H1 (cell line): ENCODE measurements at regions not wholly inside any gene's neighbourhood (a gene's known extent, or its start where the extent isn't known, plus 50 kb on each side); places are given as distances from the start of the nearest gene placed in this dataset.

Experiments
- CTCF ChIA-PET: fragments of 300-600 bp; sonication (Branson Sonifier 250); formaldehyde crosslinking; loops from one replicate; lab custom pipeline; 2021; ENCODE audit not compliant: partially characterized antibody; lab: Charles Lee
- POLR2A ChIA-PET: fragments of 300-600 bp; sonication (Branson Sonifier 250); formaldehyde crosslinking; loops from one replicate; lab custom pipeline; 2021; ENCODE audit warnings: inconsistent platforms; ENCODE audit not compliant: partially characterized antibody; lab: Charles Lee
- DNase-seq, 2 experiments: peaks; one replicate each; pipeline versions ENCODE4 v3.0.0 to v3.0.0-alpha.2; 2010 to 2022; ENCODE audit warnings: low spot score in 2 of 2, low read depth in 1 of 2, mixed read lengths in 1 of 2
- FAIRE-seq: peaks from 2 replicates; lab custom pipeline; 2011; peaks lifted over from hg19 to GRCh38; lab: Jason Lieb, UNC
- H2AFZ ChIP-seq: 2 replicates; pipeline ENCODE4 v1.8.1; 2012; ENCODE audit warnings: low read length, inconsistent platforms
- H2AK5ac ChIP-seq: 2 replicates; pipeline ENCODE4 v1.6.1; 2013; ENCODE audit warnings: low read depth, low read length
- H2BK120ac ChIP-seq: replicated peaks from 2 replicates; pipeline ENCODE3; 2013; ENCODE audit warnings: low read depth, low read length, inconsistent platforms
- H2BK12ac ChIP-seq: 2 replicates; pipeline ENCODE4 v1.6.1; 2013; ENCODE audit warnings: low read depth, low read length
- H2BK15ac ChIP-seq: 2 replicates; pipeline ENCODE4 v1.6.1; 2013; ENCODE audit warnings: low read length
- H2BK20ac ChIP-seq: 2 replicates; pipeline ENCODE4 v1.6.1; 2013; ENCODE audit warnings: low read length
- H2BK5ac ChIP-seq: 2 replicates; pipeline ENCODE4 v1.6.1; 2013; ENCODE audit warnings: low read depth, low read length
- H3K14ac ChIP-seq: 2 replicates; pipeline ENCODE4 v1.6.1; 2013; ENCODE audit warnings: inconsistent platforms; ENCODE audit not compliant: insufficient read length
- H3K18ac ChIP-seq: 2 replicates; pipeline ENCODE4 v1.6.1; 2013; ENCODE audit warnings: low read length; ENCODE audit errors: extremely low read depth
- H3K23ac ChIP-seq: 2 replicates; pipeline ENCODE4 v1.6.1; 2013; ENCODE audit warnings: inconsistent platforms; ENCODE audit not compliant: insufficient read length
- H3K23me2 ChIP-seq: 2 replicates; pipeline ENCODE4 v1.6.1; 2013; ENCODE audit warnings: low read depth, low read length
- H3K27ac ChIP-seq: 2 replicates; pipeline ENCODE4 v1.6.1; 2011; ENCODE audit warnings: low read depth, low read length, inconsistent platforms
- H3K27me3 ChIP-seq, 4 experiments: replicated peaks in 1 of 4; 1 replicate in 1 of 4; 2 replicates in 3 of 4; pipeline versions ENCODE4 v1.6.1 to v1.8.1; 2011 to 2013; ENCODE audit warnings: low read length in 3 of 4, mild to moderate bottlenecking in 3 of 4, inconsistent platforms in 2 of 4, mixed read lengths in 2 of 4, moderate library complexity in 1 of 4; ENCODE audit not compliant: control insufficient read depth in 3 of 4, insufficient read depth in 3 of 4; ENCODE audit errors: extremely low read depth in 1 of 4
- H3K36me3 ChIP-seq, 4 experiments: 2 replicates each; pipeline versions ENCODE4 v1.6.1 to v1.8.1; 2011 to 2013; ENCODE audit warnings: mild to moderate bottlenecking in 4 of 4, low read length in 3 of 4, moderate library complexity in 2 of 4, control low read depth in 1 of 4, inconsistent platforms in 1 of 4; ENCODE audit not compliant: insufficient read depth in 4 of 4, control insufficient read depth in 2 of 4
- H3K4ac ChIP-seq: replicated peaks from 2 replicates; pipeline ENCODE3; 2013; ENCODE audit warnings: low read length, low read depth, mixed read lengths, inconsistent platforms; ENCODE audit not compliant: insufficient read length
- H3K4me1 ChIP-seq, 4 experiments: replicated peaks in 1 of 4; 1 replicate in 1 of 4; 2 replicates in 3 of 4; pipeline versions ENCODE4 v1.6.1 to v1.8.1; 2011 to 2013; ENCODE audit warnings: low read length in 3 of 4, inconsistent platforms in 2 of 4, mixed read lengths in 1 of 4; ENCODE audit not compliant: insufficient read depth in 4 of 4, control insufficient read depth in 3 of 4
- H3K4me2 ChIP-seq, 2 experiments: 2 replicates each; pipeline versions ENCODE4 v1.6.1 to v1.8.1; 2011 to 2013; ENCODE audit warnings: low read depth in 2 of 2, low read length in 2 of 2, control low read depth in 1 of 2, inconsistent platforms in 1 of 2, mild to moderate bottlenecking in 1 of 2; ENCODE audit not compliant: insufficient read depth in 1 of 2
- H3K4me3 ChIP-seq, 4 experiments: fragments of 200-600, 300-600 bp in 1 of 4; sonication (generic), shearing (Covaris generic), sonication (Bioruptor Twin) in 1 of 4; 2 replicates each; pipeline versions ENCODE4 v1.5.1 to v1.8.1; 2011 to 2016; ENCODE audit warnings: low read length in 4 of 4, low read depth in 3 of 4, control low read depth in 2 of 4, inconsistent platforms in 2 of 4, mild to moderate bottlenecking in 2 of 4, mixed read lengths in 1 of 4, moderate library complexity in 1 of 4; ENCODE audit not compliant: insufficient read depth in 2 of 4; ENCODE audit errors: extremely low read depth in 1 of 4
- H3K56ac ChIP-seq: replicated peaks from 2 replicates; pipeline ENCODE3; 2013; ENCODE audit warnings: low read depth, mild to moderate bottlenecking, mixed read lengths, low read length, inconsistent platforms; ENCODE audit not compliant: insufficient read length
- H3K79me1 ChIP-seq: 2 replicates; pipeline ENCODE4 v1.6.1; 2013; ENCODE audit warnings: low read depth, low read length, control low read depth
- H3K79me2 ChIP-seq, 2 experiments: 2 replicates each; pipeline versions ENCODE4 v1.6.1 to v1.8.1; 2012 to 2013; ENCODE audit warnings: low read length in 2 of 2, mild to moderate bottlenecking in 2 of 2, inconsistent platforms in 1 of 2; ENCODE audit not compliant: insufficient read depth in 2 of 2, control insufficient read depth in 1 of 2
- H3K9ac ChIP-seq, 4 experiments: replicated peaks in 1 of 4; 1 replicate in 1 of 4; 2 replicates in 3 of 4; pipeline versions ENCODE4 v1.6.1 to v1.8.1; 2011 to 2013; ENCODE audit warnings: low read depth in 3 of 4, low read length in 3 of 4, control low read depth in 2 of 4, mild to moderate bottlenecking in 2 of 4, moderate library complexity in 2 of 4, inconsistent platforms in 1 of 4; ENCODE audit errors: extremely low read depth in 1 of 4
- H3K9me3 ChIP-seq, 2 experiments: 2 replicates each; pipeline versions ENCODE4 v1.6.1 to v1.8.1; 2012 to 2013; ENCODE audit warnings: mild to moderate bottlenecking in 2 of 2, moderate library complexity in 2 of 2, control low read depth in 1 of 2, inconsistent platforms in 1 of 2, low read depth in 1 of 2, low read length in 1 of 2, mixed read lengths in 1 of 2; ENCODE audit not compliant: insufficient read depth in 2 of 2
- H4K20me1 ChIP-seq, 2 experiments: replicated peaks in 1 of 2; 2 replicates each; pipeline versions ENCODE3 to v1.8.1; 2011 to 2013; ENCODE audit warnings: inconsistent platforms in 2 of 2, low read length in 2 of 2, mild to moderate bottlenecking in 1 of 2; ENCODE audit not compliant: insufficient read depth in 2 of 2, control insufficient read depth in 1 of 2
- H4K5ac ChIP-seq: 2 replicates; pipeline ENCODE4 v1.6.1; 2013; ENCODE audit warnings: low read length, low read depth, mixed read lengths, inconsistent platforms; ENCODE audit not compliant: insufficient read length
- H4K8ac ChIP-seq: 2 replicates; pipeline ENCODE4 v1.8.0; 2013; ENCODE audit warnings: mild to moderate bottlenecking, moderate library complexity, low read length, inconsistent platforms; ENCODE audit not compliant: insufficient read depth; ENCODE audit errors: extremely low read depth
- H4K91ac ChIP-seq: replicated peaks from 2 replicates; pipeline ENCODE3; 2013; ENCODE audit warnings: low read length, mixed read lengths, inconsistent platforms; ENCODE audit not compliant: insufficient read length
- NANOG ChIP-seq: IDR thresholded peaks from 2 replicates; pipeline ENCODE4 v1.6.1; 2011; ENCODE audit warnings: low read length, low read depth, mild to moderate bottlenecking, inconsistent platforms; ENCODE audit not compliant: insufficient read depth, poor library complexity, severe bottlenecking
- RNF2 ChIP-seq: fragments of 200-900, 300-1000 bp; sonication (generic); IDR thresholded peaks from 2 replicates; pipeline ENCODE4 v1.7.1; 2016; ENCODE audit warnings: borderline replicate concordance, low read depth, mild to moderate bottlenecking, antibody characterized with exemption, low read length; ENCODE audit not compliant: poor library complexity, severe bottlenecking; ENCODE audit errors: missing control alignments
- RXRA ChIP-seq: IDR thresholded peaks from 2 replicates; pipeline ENCODE4 v1.6.1; 2011; ENCODE audit warnings: low read depth, mild to moderate bottlenecking, low read length, moderate library complexity; ENCODE audit not compliant: insufficient read depth
- SP1 ChIP-seq: IDR thresholded peaks from 2 replicates; pipeline ENCODE4 v1.6.1; 2011; ENCODE audit warnings: low read depth, low read length
- SP2 ChIP-seq: IDR thresholded peaks from 2 replicates; pipeline ENCODE4 v1.6.1; 2012; ENCODE audit warnings: mild to moderate bottlenecking, low read length, inconsistent platforms
- TF ChIP-seq, protein P1 (sequence below): IDR thresholded peaks from 2 replicates; pipeline ENCODE4 v1.6.1; 2011; ENCODE audit warnings: low read length, improper control_type of control experiment
- TF ChIP-seq, protein P2 (sequence below): IDR thresholded peaks from 2 replicates; pipeline ENCODE4 v1.6.1; 2011; ENCODE audit warnings: low read depth, mild to moderate bottlenecking, low read length; ENCODE audit not compliant: insufficient read depth

DNA sequence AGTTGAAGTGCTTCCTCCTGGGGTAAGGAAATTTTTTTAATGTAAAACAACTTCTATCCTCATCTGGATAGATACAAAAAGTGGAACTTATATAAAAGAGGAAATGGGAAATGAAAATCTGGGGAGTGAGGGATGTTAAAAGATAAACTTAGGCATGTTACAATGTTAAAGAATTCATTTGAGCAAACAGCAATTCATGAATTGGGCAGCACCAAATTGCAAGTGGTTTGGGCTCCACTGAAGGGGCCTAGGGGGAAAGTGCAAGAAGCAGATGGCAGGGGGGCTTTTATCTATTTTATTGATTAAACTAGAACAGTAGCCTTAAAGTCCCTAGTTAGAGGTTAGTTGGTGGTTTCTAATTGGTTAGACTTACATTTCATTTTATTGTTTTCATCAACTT is 118.1 kb upstream of the NAP1L1 start:
- FAIRE-seq (no peak), DNase-seq (no peak)
- Histone ChIP-seq H3K36me3 (no peaks in the 10 kb centered on the region; a peak in 1 of 8 replicates), H3K4ac (no peak overlapping the region), H4K8ac (no peak overlapping the region), H3K56ac (no peak overlapping the region), H3K27ac (no peak overlapping the region), H2BK12ac (no peak overlapping the region), H3K9me3 (peaks cover 10 to 24% of the 10 kb centered on the region in 2 experiments), H2AFZ (no peak overlapping the region), H2BK20ac (no peak overlapping the region), H3K79me2 (no peaks in the 10 kb centered on the region), H4K5ac (no peak overlapping the region), H3K14ac (no peak overlapping the region), H3K27me3 (no peaks in the 10 kb centered on the region), H3K23me2 (no peaks in the 10 kb centered on the region), H3K79me1 (no peaks in the 10 kb centered on the region), H3K18ac (no peak overlapping the region), H3K9ac (no peak overlapping the region), H2BK120ac (no peak overlapping the region), H2BK5ac (no peak overlapping the region), H2AK5ac (no peak overlapping the region), H4K91ac (no peak overlapping the region), H4K20me1 (no peaks in the 10 kb centered on the region), H3K23ac (no peak overlapping the region), H2BK15ac (no peak overlapping the region), H3K4me3 (no peak overlapping the region), H3K4me1 (no peaks in the 10 kb centered on the region), H3K4me2 (no peak overlapping the region)
- TF ChIP-seq RXRA (no peak), RNF2 (no peak), NANOG (no peak), SP2 (no peak), SP1 (no peak)
- TF ChIP-seq, protein P1, sequence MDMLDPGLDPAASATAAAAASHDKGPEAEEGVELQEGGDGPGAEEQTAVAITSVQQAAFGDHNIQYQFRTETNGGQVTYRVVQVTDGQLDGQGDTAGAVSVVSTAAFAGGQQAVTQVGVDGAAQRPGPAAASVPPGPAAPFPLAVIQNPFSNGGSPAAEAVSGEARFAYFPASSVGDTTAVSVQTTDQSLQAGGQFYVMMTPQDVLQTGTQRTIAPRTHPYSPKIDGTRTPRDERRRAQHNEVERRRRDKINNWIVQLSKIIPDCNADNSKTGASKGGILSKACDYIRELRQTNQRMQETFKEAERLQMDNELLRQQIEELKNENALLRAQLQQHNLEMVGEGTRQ, result no peak
- TF ChIP-seq, protein P2, sequence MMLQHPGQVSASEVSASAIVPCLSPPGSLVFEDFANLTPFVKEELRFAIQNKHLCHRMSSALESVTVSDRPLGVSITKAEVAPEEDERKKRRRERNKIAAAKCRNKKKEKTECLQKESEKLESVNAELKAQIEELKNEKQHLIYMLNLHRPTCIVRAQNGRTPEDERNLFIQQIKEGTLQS, result no peak
- CTCF ChIA-PET, result no interaction called here
- POLR2A ChIA-PET, result no interaction called here
